Middle frontal gyrus (tissue), 1 donor: ENCODE measurements at regions not wholly inside any gene's neighbourhood (a gene's known extent, or its start where the extent isn't known, plus 50 kb on each side); places are given as distances from the start of the nearest gene placed in this dataset.

Experiments
- DNase-seq: peaks from one replicate; pipeline ENCODE4 v3.0.0-alpha.2; 2015; ENCODE audit warnings: low spot score; ENCODE audit errors: extremely low spot score

GRCh38 chr1:69305621-69306020, 262.1 kb upstream of the LRRC7 start:
- no peak for DNase-seq

GRCh38 chr1:69312055-69312732, 255.5 kb upstream of the LRRC7 start:
- no peak for DNase-seq

- DNase-seq, result no peak
These were observed 254.6 kb upstream of the LRRC7 start for GRCh38 chr1:69313118-69313517.

- DNase-seq, result no peak
These were observed 252.3 kb upstream of the LRRC7 start for GRCh38 chr1:69315416-69315815.

- DNase-seq, result no peak
These were observed 251.9 kb upstream of the LRRC7 start for GRCh38 chr1:69315823-69316222.

- DNase-seq, result no peak
These were observed 248.4 kb upstream of the LRRC7 start for GRCh38 chr1:69319287-69319686.

- no peak for DNase-seq
These were observed 246.9 kb upstream of the LRRC7 start for GRCh38 chr1:69320757-69321211.

GRCh38 chr1:69321311-69321710, 246.4 kb upstream of the LRRC7 start:
- DNase-seq, result no peak

- no peak for DNase-seq
These were observed 239.5 kb upstream of the LRRC7 start for GRCh38 chr1:69328186-69328585.

- no peak for DNase-seq
These were observed 204.5 kb upstream of the LRRC7 start for GRCh38 chr1:69363236-69363635.

- DNase-seq, result no peak
These were observed 194.2 kb upstream of the LRRC7 start for GRCh38 chr1:69373520-69373919.

GRCh38 chr1:69376408-69376807, 191.3 kb upstream of the LRRC7 start:
- no peak for DNase-seq

- DNase-seq, result no peak
These were observed 190.2 kb upstream of the LRRC7 start for GRCh38 chr1:69377507-69377906.

- no peak for DNase-seq
These were observed 179.7 kb upstream of the LRRC7 start for GRCh38 chr1:69388044-69388443.

- DNase-seq, result no peak
These were observed 167.6 kb upstream of the LRRC7 start for GRCh38 chr1:69400128-69400527.

- DNase-seq, result no peak
These were observed 165.8 kb upstream of the LRRC7 start for GRCh38 chr1:69401879-69402278.

- DNase-seq, result no peak
These were observed 163.9 kb upstream of the LRRC7 start for GRCh38 chr1:69403756-69404320.

GRCh38 chr1:69404486-69404885, 163.2 kb upstream of the LRRC7 start:
- no peak for DNase-seq

GRCh38 chr1:69406244-69406643, 161.5 kb upstream of the LRRC7 start:
- DNase-seq, result no peak

- no peak for DNase-seq
These were observed 157.8 kb upstream of the LRRC7 start for GRCh38 chr1:69409731-69410456.

GRCh38 chr1:69410457-69410850, 157.3 kb upstream of the LRRC7 start:
- no peak for DNase-seq

GRCh38 chr1:69410893-69411292, 156.8 kb upstream of the LRRC7 start:
- no peak for DNase-seq

GRCh38 chr1:69411617-69412016, 156.1 kb upstream of the LRRC7 start:
- no peak for DNase-seq
